Dedifferentiated amniotic fluid mesenchymal stem cell (primary cell): ENCODE measurements at regions not wholly inside any gene's neighbourhood (a gene's known extent, or its start where the extent isn't known, plus 50 kb on each side); places are given as distances from the start of the nearest gene placed in this dataset.

Experiments
- DNase-seq: peaks from one replicate; pipeline ENCODE4 v3.0.0-alpha.2; 2016; ENCODE audit errors: extremely low spot score

GRCh38 chr5:167673942-167674341 lies 617.5 kb upstream of the WWC1 start:
- no peak for DNase-seq

- no peak for DNase-seq
Measured at GRCh38 chr5:167678481-167678880, 613.0 kb upstream of the WWC1 start.

- no peak for DNase-seq
Measured at GRCh38 chr5:167684251-167684650, 607.2 kb upstream of the WWC1 start.

GRCh38 chr5:167688341-167689130 lies 602.9 kb upstream of the WWC1 start:
- DNase-seq, result no peak

GRCh38 chr5:167694325-167695147 lies 596.9 kb upstream of the WWC1 start:
- no peak for DNase-seq

GRCh38 chr5:167696558-167697314 lies 594.7 kb upstream of the WWC1 start:
- DNase-seq, result no peak

GRCh38 chr5:167699432-167699831 lies 592.0 kb upstream of the WWC1 start:
- peak; percentile 96 for DNase-seq

GRCh38 chr5:167701051-167701450 lies 590.4 kb upstream of the WWC1 start:
- no peak for DNase-seq

GRCh38 chr5:167702014-167702413 lies 589.4 kb upstream of the WWC1 start:
- no peak for DNase-seq

GRCh38 chr5:167708449-167708848 lies 583.0 kb upstream of the WWC1 start:
- DNase-seq, result no peak

GRCh38 chr5:167709625-167710024 lies 581.8 kb upstream of the WWC1 start:
- no peak for DNase-seq

GRCh38 chr5:167710444-167711073 lies 580.9 kb upstream of the WWC1 start:
- DNase-seq, result no peak

GRCh38 chr5:167712986-167713585 lies 578.4 kb upstream of the WWC1 start:
- no peak for DNase-seq

GRCh38 chr5:167713896-167714295 lies 577.5 kb upstream of the WWC1 start:
- DNase-seq, result no peak

GRCh38 chr5:167716126-167716775 lies 575.2 kb upstream of the WWC1 start:
- DNase-seq, result peak; percentile 24

- no peak for DNase-seq
Measured at GRCh38 chr5:167720259-167720658, 571.2 kb upstream of the WWC1 start.

GRCh38 chr5:167720676-167721260 lies 570.7 kb upstream of the WWC1 start:
- DNase-seq, result peak; percentile 44

- no peak for DNase-seq
Measured at GRCh38 chr5:167721926-167722440, 569.5 kb upstream of the WWC1 start.

GRCh38 chr5:167723254-167723871 lies 568.1 kb upstream of the WWC1 start:
- peak; percentile 81 for DNase-seq

- DNase-seq, result no peak
Measured at GRCh38 chr5:167725264-167725663, 566.2 kb upstream of the WWC1 start.
